ENCODE measurements at regions not wholly inside any gene's neighbourhood (a gene's known extent, or its start where the extent isn't known, plus 50 kb on each side); places are given as distances from the start of the nearest gene placed in this dataset.

- TF ChIP-seq ZFX (IDR thresholded peaks at IDR 0.05) (no peak), CTCF (conservative IDR thresholded peaks at IDR 0.05) (no peak)
- no peak overlapping the region for H3K27ac ChIP-seq
Measured at GRCh38 chr15:53216036-53216435, 425.9 kb upstream of the ONECUT1 start.

- H3K27ac ChIP-seq: no peak overlapping the region
- TF ChIP-seq CTCF (conservative IDR thresholded peaks at IDR 0.05) (no peak), ZFX (IDR thresholded peaks at IDR 0.05) (no peak)
Measured at GRCh38 chr15:53213336-53213735, 423.2 kb upstream of the ONECUT1 start.

DNA sequence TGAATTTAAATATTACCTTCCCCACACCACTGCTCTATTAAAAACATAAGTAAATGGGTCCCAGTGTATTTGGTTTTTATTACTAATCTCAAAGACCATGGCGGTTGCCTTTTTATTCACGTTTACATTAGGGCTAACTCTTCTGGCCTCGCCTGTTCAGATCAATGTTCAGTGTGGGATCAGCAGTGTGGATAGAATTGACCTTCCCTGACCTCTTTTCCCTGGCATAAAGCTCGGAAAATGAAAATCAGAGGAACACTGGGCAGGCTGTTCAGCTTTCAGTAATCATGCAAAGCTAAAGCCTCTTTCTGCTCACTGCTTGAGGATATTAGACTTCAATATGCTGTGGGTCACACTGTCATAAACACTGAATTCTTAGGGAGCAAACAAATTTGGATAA, 422.6 kb upstream of the ONECUT1 start:
- TF ChIP-seq CTCF (conservative IDR thresholded peaks at IDR 0.05): no peak
- no peak for TF ChIP-seq ZFX (IDR thresholded peaks at IDR 0.05)
- H3K27ac ChIP-seq: no peak overlapping the region

DNA sequence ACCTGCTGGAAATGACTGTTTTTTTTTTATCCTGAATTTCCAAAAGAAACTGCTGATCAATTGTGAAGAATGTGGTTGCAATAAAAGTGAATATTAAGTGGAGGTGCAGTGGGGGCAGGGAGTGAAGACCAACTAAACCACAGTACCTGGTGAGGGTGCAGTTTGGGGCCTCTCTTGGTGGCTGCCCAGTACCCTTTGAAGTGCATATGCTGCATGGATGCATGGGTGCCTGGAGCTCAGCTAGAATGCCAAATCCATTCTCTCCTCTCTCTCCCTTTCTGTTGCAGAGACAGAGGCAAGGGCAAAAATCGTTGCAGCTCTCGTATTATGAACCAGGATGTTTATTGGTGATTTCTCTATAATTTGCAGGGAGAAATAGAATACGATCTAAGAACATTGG, 420.5 kb upstream of the ONECUT1 start:
- TF ChIP-seq CTCF (conservative IDR thresholded peaks at IDR 0.05) (no peak), ZFX (IDR thresholded peaks at IDR 0.05) (no peak)
- H3K27ac ChIP-seq: no peak overlapping the region

GRCh38 chr15:53209396-53210042, 419.4 kb upstream of the ONECUT1 start:
- TF ChIP-seq CTCF (conservative IDR thresholded peaks at IDR 0.05) (no peak), ZFX (IDR thresholded peaks at IDR 0.05) (no peak)
- no peak overlapping the region for H3K27ac ChIP-seq

DNA sequence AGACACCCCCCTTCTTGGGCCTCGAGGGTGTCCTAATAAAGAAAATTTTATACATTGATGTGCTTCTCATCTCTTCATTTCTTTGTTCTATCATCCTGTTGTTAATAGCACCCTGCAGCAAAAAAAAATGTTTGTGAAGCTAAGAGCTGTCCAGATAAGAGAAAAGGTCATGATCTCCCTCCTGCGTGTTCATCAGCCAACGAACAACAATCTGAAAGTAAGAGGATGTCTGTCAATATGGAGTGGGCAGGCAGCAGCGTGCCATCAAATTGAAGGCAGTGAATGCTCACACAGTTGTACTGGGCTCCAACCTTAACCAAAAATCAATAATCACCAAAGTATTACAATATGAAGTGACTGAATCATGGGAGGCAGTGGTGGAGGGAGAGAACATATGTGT, 418.6 kb upstream of the ONECUT1 start:
- H3K27ac ChIP-seq: no peak overlapping the region
- TF ChIP-seq ZFX (IDR thresholded peaks at IDR 0.05) (no peak), CTCF (conservative IDR thresholded peaks at IDR 0.05) (no peak)

- TF ChIP-seq ZFX (IDR thresholded peaks at IDR 0.05) (no peak), CTCF (conservative IDR thresholded peaks at IDR 0.05) (no peak)
- H3K27ac ChIP-seq: no peak overlapping the region
Measured at GRCh38 chr15:53203454-53203853, 413.3 kb upstream of the ONECUT1 start.

All from C4-2B (cell line).